HCT116 (cell line): ENCODE measurements at regions not wholly inside any gene's neighbourhood (a gene's known extent, or its start where the extent isn't known, plus 50 kb on each side); places are given as distances from the start of the nearest gene placed in this dataset.

ENCODE experiments used
- CTCF ChIP-seq, 3 experiments: fragments of 200-600 bp in 1 of 3; sonication (generic) in 1 of 3; IDR thresholded peaks in 2 of 3; conservative IDR thresholded peaks in 1 of 3; 2 replicates each; pipeline ENCODE4 v1.5.1; 2012 to 2017; ENCODE audit warnings: low read depth in 2 of 3, low read length in 2 of 3, antibody characterized with exemption in 1 of 3, borderline replicate concordance in 1 of 3, control low read depth in 1 of 3, mild to moderate bottlenecking in 1 of 3, mixed read lengths in 1 of 3, mixed run types in 1 of 3, moderate library complexity in 1 of 3; ENCODE audit not compliant: insufficient read depth in 1 of 3
- ZNF274 ChIP-seq: fragments of 200-500 bp; sonication (Bioruptor generic); IDR thresholded peaks from 2 replicates; pipeline ENCODE4 v1.6.1; 2014; ENCODE audit warnings: mild to moderate bottlenecking, low read depth, low read length, inconsistent platforms

GRCh38 chr2:190802129-190802528 lies 78.5 kb upstream of the GLS start:
- TF ChIP-seq ZNF274 (no peak), CTCF (IDR thresholded peaks at IDR 0.05 in 2 of 3, conservative IDR thresholded peaks at IDR 0.05 in 1 of 3; ENCODE audit: borderline replicate concordance in 1 of 3, insufficient read depth in 1 of 3, low read depth in 2 of 3, low read length in 2 of 3) (no peak)
